ENCODE measurements at regions not wholly inside any gene's neighbourhood (a gene's known extent, or its start where the extent isn't known, plus 50 kb on each side); places are given as distances from the start of the nearest gene placed in this dataset.

DNA sequence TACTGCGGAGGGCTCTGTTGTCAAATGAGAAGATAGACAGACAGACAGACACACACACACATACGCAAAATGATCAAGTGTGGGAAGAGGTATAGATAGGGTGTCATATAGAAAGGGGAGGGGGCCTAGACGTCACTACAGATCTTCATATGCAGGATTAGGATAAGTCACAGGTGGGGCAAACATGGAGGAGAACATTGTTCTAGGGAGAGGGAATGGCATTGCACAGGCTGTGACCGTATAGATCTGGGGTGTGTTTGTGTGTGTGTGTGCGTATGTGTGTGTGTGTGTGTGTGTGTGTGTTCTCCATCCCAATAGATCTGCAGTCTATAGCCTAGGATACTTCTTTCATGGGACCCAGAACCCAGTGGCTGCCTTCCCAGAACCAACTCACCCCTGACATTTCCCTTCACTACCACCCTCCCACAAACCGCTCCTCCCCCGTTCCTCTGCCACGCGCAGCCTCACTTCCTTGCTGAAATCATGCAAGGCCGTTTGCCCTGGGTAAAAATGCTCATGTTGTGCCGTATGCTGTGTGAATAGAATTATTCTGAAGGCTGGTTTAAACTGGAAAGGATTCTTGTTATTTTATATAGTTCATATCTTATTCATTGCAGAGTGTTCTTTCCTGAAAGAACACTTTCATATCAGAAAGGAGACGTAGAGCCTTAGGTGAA, 50.5 kb upstream of the CCL1 start:
- DNase-seq = no peak

DNA sequence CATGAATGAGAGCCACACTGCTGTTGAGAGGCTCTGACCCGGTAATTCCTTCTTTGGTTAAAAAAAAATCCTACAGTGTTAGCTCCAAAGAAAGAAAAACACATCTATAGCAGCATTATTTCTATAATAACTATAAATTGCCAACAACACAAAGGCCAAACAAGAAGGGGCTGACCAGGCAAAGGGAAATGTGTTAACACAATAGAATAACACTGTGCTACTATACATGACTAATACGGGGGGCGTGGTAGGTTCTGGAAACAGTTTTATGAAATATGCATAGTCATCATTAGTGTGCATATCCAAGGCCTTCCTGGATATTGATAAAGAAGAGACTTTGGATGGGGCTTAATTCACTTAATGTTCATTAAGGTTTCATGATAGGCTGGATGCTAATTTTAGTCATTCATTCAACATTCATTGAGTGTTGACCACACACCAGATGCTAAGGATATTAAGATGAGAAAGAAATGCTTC, 50.0 kb upstream of the CCL1 start:
- no peak for DNase-seq

Data from NCI-H69 (cell line).